HS-5 (cell line): ENCODE measurements at regions not wholly inside any gene's neighbourhood (a gene's known extent, or its start where the extent isn't known, plus 50 kb on each side); places are given as distances from the start of the nearest gene placed in this dataset.

ENCODE experiments used
- DNase-seq: peaks from one replicate; pipeline ENCODE4 v3.0.0-alpha.2; 2012; ENCODE audit warnings: low read depth

GRCh38 chr1:195562074-195562473 lies 1046.2 kb downstream of the KCNT2 start:
- DNase-seq: no peak

GRCh38 chr1:195550071-195550862 lies 1058.0 kb downstream of the KCNT2 start:
- DNase-seq: no peak

GRCh38 chr1:195530961-195531360 lies 1077.3 kb downstream of the KCNT2 start:
- DNase-seq: no peak

GRCh38 chr1:195529881-195530280 lies 1078.4 kb downstream of the KCNT2 start:
- no peak for DNase-seq

- no peak for DNase-seq
Observed at GRCh38 chr1:195520757-195521156, 1087.5 kb downstream of the KCNT2 start.

- DNase-seq: no peak
Observed at GRCh38 chr1:195516036-195516435, 1092.2 kb downstream of the KCNT2 start.

- DNase-seq: no peak
Observed at GRCh38 chr1:195511501-195511900, 1096.7 kb downstream of the KCNT2 start.

- DNase-seq: no peak
Observed at GRCh38 chr1:195501118-195501517, 1107.1 kb downstream of the KCNT2 start.

- DNase-seq: no peak
Observed at GRCh38 chr1:195495720-195496635, 1112.3 kb downstream of the KCNT2 start.

- no peak for DNase-seq
Observed at GRCh38 chr1:195482137-195482536, 1126.1 kb downstream of the KCNT2 start.

- no peak for DNase-seq
Observed at GRCh38 chr1:195481293-195481692, 1126.9 kb downstream of the KCNT2 start.

GRCh38 chr1:195475568-195475967 lies 1132.7 kb downstream of the KCNT2 start:
- no peak for DNase-seq

- no peak for DNase-seq
Observed at GRCh38 chr1:195472291-195472690, 1135.9 kb downstream of the KCNT2 start.

- DNase-seq: no peak
Observed at GRCh38 chr1:195466639-195467038, 1141.6 kb downstream of the KCNT2 start.

- peak; percentile 43 for DNase-seq
Observed at GRCh38 chr1:195462646-195463045, 1145.6 kb downstream of the KCNT2 start.

- no peak for DNase-seq
Observed at GRCh38 chr1:195462152-195462551, 1146.1 kb downstream of the KCNT2 start.

GRCh38 chr1:195458365-195458764 lies 1149.9 kb downstream of the KCNT2 start:
- DNase-seq: no peak

GRCh38 chr1:195450794-195451193 lies 1157.4 kb downstream of the KCNT2 start:
- DNase-seq: no peak

GRCh38 chr1:195439661-195440060 lies 1168.6 kb downstream of the KCNT2 start:
- no peak for DNase-seq

GRCh38 chr1:195434566-195435203 lies 1173.6 kb downstream of the KCNT2 start:
- no peak for DNase-seq

GRCh38 chr1:195430826-195431225 lies 1177.4 kb downstream of the KCNT2 start:
- DNase-seq: no peak

- no peak for DNase-seq
Observed at GRCh38 chr1:195428927-195429326, 1179.3 kb downstream of the KCNT2 start.

GRCh38 chr1:195415584-195415983 lies 1192.7 kb downstream of the KCNT2 start:
- DNase-seq: no peak
